ENCODE measurements at regions not wholly inside any gene's neighbourhood (a gene's known extent, or its start where the extent isn't known, plus 50 kb on each side); places are given as distances from the start of the nearest gene placed in this dataset.

- Histone ChIP-seq H3K36me3 (ENCODE audit: insufficient read depth, low read length) (no peaks in the 10 kb centered on the region), H3K4me1 (ENCODE audit: insufficient read depth, low read length, severe bottlenecking) (no peaks in the 10 kb centered on the region), H3F3A (ENCODE audit: insufficient read depth, low read length) (no peaks in the 10 kb centered on the region), H3K9ac (ENCODE audit: low read length) (no peak overlapping the region), H3K79me2 (ENCODE audit: insufficient read depth, low read length) (no peaks in the 10 kb centered on the region), H3K4me2 (ENCODE audit: low read length) (no peak overlapping the region), H3K4me3 (ENCODE audit: low read depth, low read length, poor library complexity, severe bottlenecking) (no peak overlapping the region), H3K27ac (ENCODE audit: low read depth, low read length, poor library complexity, severe bottlenecking) (no peak overlapping the region), H2AFZ (ENCODE audit: low read length) (no peak overlapping the region), H3K27me3 (ENCODE audit: insufficient read depth, low read length) (no peaks in the 10 kb centered on the region), H4K20me1 (ENCODE audit: insufficient read depth, low read length) (no peaks in the 10 kb centered on the region), H3K9me2 (ENCODE audit: low read depth, low read length) (no peaks in the 10 kb centered on the region), H3K9me3 (ENCODE audit: low read length) (no peaks in the 10 kb centered on the region)
- no peak for TF ChIP-seq EZH2 (IDR thresholded peaks at IDR 0.05; ENCODE audit: borderline replicate concordance, low read length)
- TF ChIP-seq CTCF (IDR thresholded peaks at IDR 0.05; ENCODE audit: low read length): no peak
These were observed 201.2 kb downstream of the PIK3R1 start for GRCh38 chr5:68416714-68417113.

GRCh38 chr5:68418201-68418600 is 202.6 kb downstream of the PIK3R1 start:
- Histone ChIP-seq H3K9ac (ENCODE audit: low read length) (no peak overlapping the region), H3K4me2 (ENCODE audit: low read length) (no peak overlapping the region), H3K9me2 (ENCODE audit: low read depth, low read length) (no peaks in the 10 kb centered on the region), H3K9me3 (ENCODE audit: low read length) (no peaks in the 10 kb centered on the region), H3K36me3 (ENCODE audit: insufficient read depth, low read length) (no peaks in the 10 kb centered on the region), H3K27ac (ENCODE audit: low read depth, low read length, poor library complexity, severe bottlenecking) (no peak overlapping the region), H3K4me1 (ENCODE audit: insufficient read depth, low read length, severe bottlenecking) (no peaks in the 10 kb centered on the region), H3K79me2 (ENCODE audit: insufficient read depth, low read length) (no peaks in the 10 kb centered on the region), H4K20me1 (ENCODE audit: insufficient read depth, low read length) (no peaks in the 10 kb centered on the region), H3F3A (ENCODE audit: insufficient read depth, low read length) (no peaks in the 10 kb centered on the region), H2AFZ (ENCODE audit: low read length) (no peak overlapping the region), H3K4me3 (ENCODE audit: low read depth, low read length, poor library complexity, severe bottlenecking) (no peak overlapping the region), H3K27me3 (ENCODE audit: insufficient read depth, low read length) (no peaks in the 10 kb centered on the region)
- TF ChIP-seq CTCF (IDR thresholded peaks at IDR 0.05; ENCODE audit: low read length) (no peak), EZH2 (IDR thresholded peaks at IDR 0.05; ENCODE audit: borderline replicate concordance, low read length) (no peak)

- TF ChIP-seq CTCF (IDR thresholded peaks at IDR 0.05; ENCODE audit: low read length) (no peak), EZH2 (IDR thresholded peaks at IDR 0.05; ENCODE audit: borderline replicate concordance, low read length) (no peak)
- Histone ChIP-seq H3K4me2 (ENCODE audit: low read length) (no peak overlapping the region), H3K9me2 (ENCODE audit: low read depth, low read length) (no peaks in the 10 kb centered on the region), H3K36me3 (ENCODE audit: insufficient read depth, low read length) (no peaks in the 10 kb centered on the region), H3K4me3 (ENCODE audit: low read depth, low read length, poor library complexity, severe bottlenecking) (no peak overlapping the region), H3K9me3 (ENCODE audit: low read length) (no peaks in the 10 kb centered on the region), H4K20me1 (ENCODE audit: insufficient read depth, low read length) (no peaks in the 10 kb centered on the region), H3K4me1 (ENCODE audit: insufficient read depth, low read length, severe bottlenecking) (no peaks in the 10 kb centered on the region), H3K27ac (ENCODE audit: low read depth, low read length, poor library complexity, severe bottlenecking) (no peak overlapping the region), H3K9ac (ENCODE audit: low read length) (no peak overlapping the region), H2AFZ (ENCODE audit: low read length) (no peak overlapping the region), H3F3A (ENCODE audit: insufficient read depth, low read length) (no peaks in the 10 kb centered on the region), H3K79me2 (ENCODE audit: insufficient read depth, low read length) (no peaks in the 10 kb centered on the region), H3K27me3 (ENCODE audit: insufficient read depth, low read length) (no peaks in the 10 kb centered on the region)
These were observed 203.1 kb downstream of the PIK3R1 start for GRCh38 chr5:68418680-68419079.
